K562 (cell line): ENCODE measurements at regions not wholly inside any gene's neighbourhood (a gene's known extent, or its start where the extent isn't known, plus 50 kb on each side); places are given as distances from the start of the nearest gene placed in this dataset.

Source experiments
- BCL6 ChIP-seq: fragments of 250-450 bp; sonication (Bioruptor Pico); IDR thresholded peaks from 2 replicates; pipeline ENCODE4 v1.4.0; 2020
- CBX8 ChIP-seq: fragments of 200-600 bp; sonication (generic); IDR thresholded peaks from 2 replicates; pipeline ENCODE4 v1.6.1; 2012; ENCODE audit warnings: borderline replicate concordance, mixed run types, low read depth, mild to moderate bottlenecking, moderate library complexity, mixed read lengths, low read length, control low read depth, inconsistent platforms; ENCODE audit not compliant: poor library complexity, severe bottlenecking; ENCODE audit errors: extremely low read depth
- DMBX1 ChIP-seq: fragments of 250-450 bp; sonication (Bioruptor Pico); IDR thresholded peaks from 2 replicates; pipeline ENCODE4 v1.8.0; 2022; ENCODE audit warnings: inconsistent platforms, mild to moderate bottlenecking, moderate library complexity, borderline replicate concordance
- ETV6 ChIP-seq, 3 experiments: fragments of 150-350 bp in 1 of 3; sonication (generic) in 1 of 3; formaldehyde crosslinking in 1 of 3; IDR thresholded peaks; 2 replicates each; pipeline versions ENCODE4 v1.6.1 to v1.8.0; 2014 to 2022; ENCODE audit warnings: borderline replicate concordance in 2 of 3, low read depth in 2 of 3, antibody characterized with exemption in 1 of 3, low read length in 1 of 3, mild to moderate bottlenecking in 1 of 3, missing genetic modification reagents in 1 of 3
- GABPA ChIP-seq: fragments of 200-800 bp; sonication (Bioruptor generic); conservative IDR thresholded peaks from 2 replicates; pipeline ENCODE4 v1.6.1; 2016; ENCODE audit warnings: low read depth, missing genetic modification characterization, missing compliant biosample characterization
- HDAC2 ChIP-seq: fragments of 450-650 bp; IDR thresholded peaks from 2 replicates; pipeline ENCODE4 v1.6.1; 2016; ENCODE audit warnings: mild to moderate bottlenecking
- KLF16 ChIP-seq: IDR thresholded peaks from 2 replicates; pipeline ENCODE4 v1.6.1; 2016; ENCODE audit warnings: antibody characterized with exemption
- MCM7 ChIP-seq, 2 experiments: fragments of 450-650 bp; IDR thresholded peaks; 2 replicates each; pipeline ENCODE4 v1.6.1; 2016 to 2018
- MXI1 ChIP-seq: IDR thresholded peaks from 2 replicates; pipeline ENCODE4 v1.6.1; 2011; ENCODE audit warnings: low read depth, mild to moderate bottlenecking, improper control_type of control experiment, low read length
- PTTG1 ChIP-seq: fragments of 450-650 bp; IDR thresholded peaks from 2 replicates; pipeline ENCODE4 v1.6.1; 2016; ENCODE audit warnings: low read depth, mild to moderate bottlenecking, missing genetic modification characterization, missing compliant biosample characterization
- RFX7 ChIP-seq: fragments of 250-450 bp; sonication (Bioruptor Pico); IDR thresholded peaks from 2 replicates; pipeline ENCODE4 v1.5.1; 2021; ENCODE audit warnings: mild to moderate bottlenecking
- SMARCA4 ChIP-seq: fragments of 450-650 bp; IDR thresholded peaks from 2 replicates; pipeline ENCODE4 v1.6.1; 2016
- SRSF3 ChIP-seq: fragments of 200-400 bp; formaldehyde crosslinking; IDR thresholded peaks from 2 replicates; pipeline ENCODE4 v1.6.1; 2016; ENCODE audit warnings: mild to moderate bottlenecking, low read length, moderate library complexity; ENCODE audit not compliant: insufficient read depth
- ZNF212 ChIP-seq: fragments of 450-650 bp; formaldehyde crosslinking; IDR thresholded peaks from 2 replicates; pipeline ENCODE4 v1.4.0; 2020; ENCODE audit warnings: mild to moderate bottlenecking
- ZNF57 ChIP-seq: fragments of 450-650 bp; formaldehyde crosslinking; IDR thresholded peaks from 2 replicates; pipeline ENCODE4 v1.4.0; 2020; ENCODE audit warnings: mild to moderate bottlenecking, moderate library complexity
- TF ChIP-seq, protein P1 (sequence below): fragments of 250-450 bp; sonication (Bioruptor Pico); IDR thresholded peaks from 2 replicates; pipeline ENCODE4 v1.4.0; 2020
- TF ChIP-seq, protein P2 (sequence below): sonication (generic); formaldehyde crosslinking; IDR thresholded peaks from 2 replicates; pipeline ENCODE4 v1.8.0; 2022; ENCODE audit warnings: mild to moderate bottlenecking, low read depth, missing genetic modification reagents
- TF ChIP-seq, protein P3 (sequence below): sonication (generic); formaldehyde crosslinking; IDR thresholded peaks from 2 replicates; pipeline ENCODE4 v1.8.0; 2022; ENCODE audit warnings: missing genetic modification reagents, mild to moderate bottlenecking, moderate library complexity, borderline replicate concordance
- TF ChIP-seq, protein P4 (sequence below): sonication (generic); IDR thresholded peaks from 2 replicates; pipeline ENCODE4 v1.6.1; 2016

- TF ChIP-seq, protein P1, sequence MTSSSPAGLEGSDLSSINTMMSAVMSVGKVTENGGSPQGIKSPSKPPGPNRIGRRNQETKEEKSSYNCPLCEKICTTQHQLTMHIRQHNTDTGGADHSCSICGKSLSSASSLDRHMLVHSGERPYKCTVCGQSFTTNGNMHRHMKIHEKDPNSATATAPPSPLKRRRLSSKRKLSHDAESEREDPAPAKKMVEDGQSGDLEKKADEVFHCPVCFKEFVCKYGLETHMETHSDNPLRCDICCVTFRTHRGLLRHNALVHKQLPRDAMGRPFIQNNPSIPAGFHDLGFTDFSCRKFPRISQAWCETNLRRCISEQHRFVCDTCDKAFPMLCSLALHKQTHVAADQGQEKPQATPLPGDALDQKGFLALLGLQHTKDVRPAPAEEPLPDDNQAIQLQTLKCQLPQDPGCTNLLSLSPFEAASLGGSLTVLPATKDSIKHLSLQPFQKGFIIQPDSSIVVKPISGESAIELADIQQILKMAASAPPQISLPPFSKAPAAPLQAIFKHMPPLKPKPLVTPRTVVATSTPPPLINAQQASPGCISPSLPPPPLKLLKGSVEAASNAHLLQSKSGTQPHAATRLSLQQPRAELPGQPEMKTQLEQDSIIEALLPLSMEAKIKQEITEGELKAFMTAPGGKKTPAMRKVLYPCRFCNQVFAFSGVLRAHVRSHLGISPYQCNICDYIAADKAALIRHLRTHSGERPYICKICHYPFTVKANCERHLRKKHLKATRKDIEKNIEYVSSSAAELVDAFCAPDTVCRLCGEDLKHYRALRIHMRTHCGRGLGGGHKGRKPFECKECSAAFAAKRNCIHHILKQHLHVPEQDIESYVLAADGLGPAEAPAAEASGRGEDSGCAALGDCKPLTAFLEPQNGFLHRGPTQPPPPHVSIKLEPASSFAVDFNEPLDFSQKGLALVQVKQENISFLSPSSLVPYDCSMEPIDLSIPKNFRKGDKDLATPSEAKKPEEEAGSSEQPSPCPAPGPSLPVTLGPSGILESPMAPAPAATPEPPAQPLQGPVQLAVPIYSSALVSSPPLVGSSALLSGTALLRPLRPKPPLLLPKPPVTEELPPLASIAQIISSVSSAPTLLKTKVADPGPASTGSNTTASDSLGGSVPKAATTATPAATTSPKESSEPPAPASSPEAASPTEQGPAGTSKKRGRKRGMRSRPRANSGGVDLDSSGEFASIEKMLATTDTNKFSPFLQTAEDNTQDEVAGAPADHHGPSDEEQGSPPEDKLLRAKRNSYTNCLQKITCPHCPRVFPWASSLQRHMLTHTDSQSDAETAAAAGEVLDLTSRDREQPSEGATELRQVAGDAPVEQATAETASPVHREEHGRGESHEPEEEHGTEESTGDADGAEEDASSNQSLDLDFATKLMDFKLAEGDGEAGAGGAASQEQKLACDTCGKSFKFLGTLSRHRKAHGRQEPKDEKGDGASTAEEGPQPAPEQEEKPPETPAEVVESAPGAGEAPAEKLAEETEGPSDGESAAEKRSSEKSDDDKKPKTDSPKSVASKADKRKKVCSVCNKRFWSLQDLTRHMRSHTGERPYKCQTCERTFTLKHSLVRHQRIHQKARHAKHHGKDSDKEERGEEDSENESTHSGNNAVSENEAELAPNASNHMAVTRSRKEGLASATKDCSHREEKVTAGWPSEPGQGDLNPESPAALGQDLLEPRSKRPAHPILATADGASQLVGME = no peak
- no peak for TF ChIP-seq SMARCA4
- TF ChIP-seq RFX7 (CRISPR knock-in tag) = no peak
- TF ChIP-seq SRSF3 = no peak
- TF ChIP-seq KLF16 = peak; percentile 55; the same call in 1 of the 2 replicates
- no peak for TF ChIP-seq GABPA (tag)
- TF ChIP-seq, protein P2, sequence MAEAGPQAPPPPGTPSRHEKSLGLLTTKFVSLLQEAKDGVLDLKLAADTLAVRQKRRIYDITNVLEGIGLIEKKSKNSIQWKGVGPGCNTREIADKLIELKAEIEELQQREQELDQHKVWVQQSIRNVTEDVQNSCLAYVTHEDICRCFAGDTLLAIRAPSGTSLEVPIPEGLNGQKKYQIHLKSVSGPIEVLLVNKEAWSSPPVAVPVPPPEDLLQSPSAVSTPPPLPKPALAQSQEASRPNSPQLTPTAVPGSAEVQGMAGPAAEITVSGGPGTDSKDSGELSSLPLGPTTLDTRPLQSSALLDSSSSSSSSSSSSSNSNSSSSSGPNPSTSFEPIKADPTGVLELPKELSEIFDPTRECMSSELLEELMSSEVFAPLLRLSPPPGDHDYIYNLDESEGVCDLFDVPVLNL (CRISPR knock-in tag) = no peak
- TF ChIP-seq ZNF212 (CRISPR knock-in tag) = no peak
- no peak for TF ChIP-seq PTTG1 (tag)
- TF ChIP-seq, protein P3, sequence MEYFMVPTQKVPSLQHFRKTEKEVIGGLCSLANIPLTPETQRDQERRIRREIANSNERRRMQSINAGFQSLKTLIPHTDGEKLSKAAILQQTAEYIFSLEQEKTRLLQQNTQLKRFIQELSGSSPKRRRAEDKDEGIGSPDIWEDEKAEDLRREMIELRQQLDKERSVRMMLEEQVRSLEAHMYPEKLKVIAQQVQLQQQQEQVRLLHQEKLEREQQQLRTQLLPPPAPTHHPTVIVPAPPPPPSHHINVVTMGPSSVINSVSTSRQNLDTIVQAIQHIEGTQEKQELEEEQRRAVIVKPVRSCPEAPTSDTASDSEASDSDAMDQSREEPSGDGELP (CRISPR knock-in tag) = peak; percentile 76; the same call in 1 of the 2 replicates
- no peak for TF ChIP-seq MXI1
- TF ChIP-seq DMBX1 (CRISPR knock-in tag) = 0 out of 2 replicates have a peak, but pooled peaks have one; percentile 17
- no peak for TF ChIP-seq ETV6 (IDR thresholded peaks at IDR 0.05; ENCODE audit: borderline replicate concordance in 1 of 2, low read depth in 2 of 2, low read length in 1 of 2)
- TF ChIP-seq ETV6 (CRISPR knock-in tag; IDR thresholded peaks at IDR 0.05; ENCODE audit: borderline replicate concordance) = no peak
- TF ChIP-seq CBX8 = no peak
- TF ChIP-seq, protein P4, sequence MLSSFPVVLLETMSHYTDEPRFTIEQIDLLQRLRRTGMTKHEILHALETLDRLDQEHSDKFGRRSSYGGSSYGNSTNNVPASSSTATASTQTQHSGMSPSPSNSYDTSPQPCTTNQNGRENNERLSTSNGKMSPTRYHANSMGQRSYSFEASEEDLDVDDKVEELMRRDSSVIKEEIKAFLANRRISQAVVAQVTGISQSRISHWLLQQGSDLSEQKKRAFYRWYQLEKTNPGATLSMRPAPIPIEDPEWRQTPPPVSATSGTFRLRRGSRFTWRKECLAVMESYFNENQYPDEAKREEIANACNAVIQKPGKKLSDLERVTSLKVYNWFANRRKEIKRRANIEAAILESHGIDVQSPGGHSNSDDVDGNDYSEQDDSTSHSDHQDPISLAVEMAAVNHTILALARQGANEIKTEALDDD = no peak
- no peak for TF ChIP-seq BCL6 (CRISPR knock-in tag)
- TF ChIP-seq MCM7 (IDR thresholded peaks at IDR 0.05) = no peak
- no peak; the same call in 1 of the 2 replicates for TF ChIP-seq HDAC2
- TF ChIP-seq ZNF57 (CRISPR knock-in tag) = no peak
Measured at GRCh38 chr16:85491058-85491771, 121.9 kb upstream of the GSE1 start (continued).
